Vagina (tissue), 2 donors: ENCODE measurements at regions not wholly inside any gene's neighbourhood (a gene's known extent, or its start where the extent isn't known, plus 50 kb on each side); places are given as distances from the start of the nearest gene placed in this dataset.

ENCODE experiments used
- POLR2AphosphoS5 ChIP-seq, 2 donors: sonication (generic); formaldehyde crosslinking; IDR thresholded peaks; one replicate each; pipeline ENCODE4 v1.9.0; 2017; ENCODE audit warnings: antibody characterized with exemption in 2 of 2, mild to moderate bottlenecking in 2 of 2, low read depth in 1 of 2; ENCODE audit not compliant: insufficient read depth in 1 of 2
- TF ChIP-seq, protein P1 (sequence below), 3 experiments: fragments of 450-650 bp in 2 of 3; fragments of 200-600 bp in 1 of 3; sonication (generic) in 1 of 3; IDR thresholded peaks; one replicate each; pipeline ENCODE4 v1.5.1; 2017 to 2019; ENCODE audit warnings: antibody characterized with exemption in 3 of 3, mild to moderate bottlenecking in 2 of 3, moderate library complexity in 2 of 3

DNA sequence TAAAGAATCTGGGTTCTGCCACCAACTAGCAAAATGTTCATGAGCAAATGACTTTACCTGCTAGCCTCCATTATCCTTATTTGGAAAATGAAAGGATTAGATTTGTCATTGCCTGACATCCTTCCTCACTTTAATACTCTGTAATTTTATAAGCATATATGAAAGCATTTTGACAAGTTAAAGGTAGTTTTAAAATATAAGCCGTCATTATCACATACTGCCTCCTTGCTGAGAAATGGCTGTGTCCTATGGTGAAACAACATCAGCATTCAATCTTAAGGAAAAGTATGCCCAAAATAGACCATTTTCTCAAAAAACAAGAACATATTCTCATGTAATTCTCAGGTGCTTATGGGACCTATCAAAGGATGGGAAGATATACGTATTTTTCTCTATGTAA lies 461.2 kb downstream of the SUCLG1 start:
- TF ChIP-seq, protein P1, sequence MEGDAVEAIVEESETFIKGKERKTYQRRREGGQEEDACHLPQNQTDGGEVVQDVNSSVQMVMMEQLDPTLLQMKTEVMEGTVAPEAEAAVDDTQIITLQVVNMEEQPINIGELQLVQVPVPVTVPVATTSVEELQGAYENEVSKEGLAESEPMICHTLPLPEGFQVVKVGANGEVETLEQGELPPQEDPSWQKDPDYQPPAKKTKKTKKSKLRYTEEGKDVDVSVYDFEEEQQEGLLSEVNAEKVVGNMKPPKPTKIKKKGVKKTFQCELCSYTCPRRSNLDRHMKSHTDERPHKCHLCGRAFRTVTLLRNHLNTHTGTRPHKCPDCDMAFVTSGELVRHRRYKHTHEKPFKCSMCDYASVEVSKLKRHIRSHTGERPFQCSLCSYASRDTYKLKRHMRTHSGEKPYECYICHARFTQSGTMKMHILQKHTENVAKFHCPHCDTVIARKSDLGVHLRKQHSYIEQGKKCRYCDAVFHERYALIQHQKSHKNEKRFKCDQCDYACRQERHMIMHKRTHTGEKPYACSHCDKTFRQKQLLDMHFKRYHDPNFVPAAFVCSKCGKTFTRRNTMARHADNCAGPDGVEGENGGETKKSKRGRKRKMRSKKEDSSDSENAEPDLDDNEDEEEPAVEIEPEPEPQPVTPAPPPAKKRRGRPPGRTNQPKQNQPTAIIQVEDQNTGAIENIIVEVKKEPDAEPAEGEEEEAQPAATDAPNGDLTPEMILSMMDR (IDR thresholded peaks at IDR 0.05), result no peak
- no peak for TF ChIP-seq POLR2AphosphoS5 (IDR thresholded peaks at IDR 0.05; ENCODE audit: insufficient read depth in 1 of 2, low read depth in 1 of 2)
